Esophagus muscularis mucosa (tissue), 4 donors: ENCODE measurements at regions not wholly inside any gene's neighbourhood (a gene's known extent, or its start where the extent isn't known, plus 50 kb on each side); places are given as distances from the start of the nearest gene placed in this dataset.
"Not testable (repeated sequence)": the region's sequence is repeated elsewhere in the genome, so short reads cannot be mapped to it uniquely, and the experiment has no call there.

Source experiments
- DNase-seq: peaks from one replicate; pipeline ENCODE4 v3.0.0-alpha.2; 2017; ENCODE audit errors: extremely low spot score
- H3K27ac ChIP-seq, 4 donors: fragments of 200-600 bp; sonication (generic); replicated peaks in 1 of 4; 1 replicate in 3 of 4; 2 replicates in 1 of 4; pipeline ENCODE4 v1.5.1; 2016 to 2019; ENCODE audit warnings: mild to moderate bottlenecking in 1 of 4
- H3K27me3 ChIP-seq, 4 donors: fragments of 200-600 bp; sonication (generic); one replicate each; pipeline versions ENCODE4 v1.5.1 to v1.6.0; 2016 to 2019
- H3K36me3 ChIP-seq, 4 donors: fragments of 200-600 bp; sonication (generic); one replicate each; pipeline ENCODE4 v1.5.1; 2016 to 2019
- H3K4me1 ChIP-seq, 4 donors: fragments of 200-600 bp; sonication (generic); one replicate each; pipeline ENCODE4 v1.5.1; 2016 to 2019
- H3K4me3 ChIP-seq, 4 donors: fragments of 200-600 bp; sonication (generic); 1 replicate in 2 of 4; 2 replicates in 2 of 4; pipeline ENCODE4 v1.5.1; 2016 to 2019; ENCODE audit warnings: mild to moderate bottlenecking in 4 of 4, moderate library complexity in 1 of 4
- H3K9me3 ChIP-seq, 4 donors: fragments of 200-600 bp; sonication (generic); 1 replicate in 3 of 4; 2 replicates in 1 of 4; pipeline ENCODE4 v1.5.1; 2016 to 2019
- CTCF ChIP-seq, 3 experiments: fragments of 200-600 bp in 2 of 3; fragments of 450-650 bp in 1 of 3; sonication (generic) in 2 of 3; IDR thresholded peaks; one replicate each; pipeline ENCODE4 v1.5.1; 2017 to 2019; ENCODE audit warnings: antibody characterized with exemption in 3 of 3, mild to moderate bottlenecking in 2 of 3, moderate library complexity in 1 of 3
- EP300 ChIP-seq: sonication (generic); formaldehyde crosslinking; IDR thresholded peaks from one replicate; pipeline ENCODE4 v1.6.1; 2017; ENCODE audit warnings: antibody characterized with exemption
- POLR2A ChIP-seq: fragments of 450-650 bp; IDR thresholded peaks from one replicate; pipeline ENCODE4 v1.6.1; 2017; ENCODE audit warnings: antibody characterized with exemption, moderate library complexity, mild to moderate bottlenecking, low read depth
- POLR2AphosphoS5 ChIP-seq, 2 donors: sonication (generic); formaldehyde crosslinking; IDR thresholded peaks; one replicate each; pipeline ENCODE4 v1.6.1; 2017; ENCODE audit warnings: antibody characterized with exemption in 2 of 2
- WGBS: methylation state at CpG from one replicate; pipeline ENCODE4 v1.1.5; 2018; 5-methylcytosine and 5-hydroxymethylcytosine counted together
- intact Hi-C: fragments of 100-400 bp; cut with DNase I; formaldehyde crosslinking; loops from one replicate; pipeline ENCODE4 v1.15.1; 2023

GRCh38 chr5:135150767-135151166 lies 116.7 kb upstream of the PITX1 start:
- Histone ChIP-seq H3K9me3 (no peaks in the 10 kb centered on the region), H3K4me3 (no peak overlapping the region), H3K27ac (no peak overlapping the region), H3K36me3 (no peaks in the 10 kb centered on the region), H3K4me1 (no peaks in the 10 kb centered on the region), H3K27me3 (no peaks in the 10 kb centered on the region)
- TF ChIP-seq CTCF (IDR thresholded peaks at IDR 0.05), result no peak
- TF ChIP-seq POLR2AphosphoS5 (IDR thresholded peaks at IDR 0.05), result no peak
- TF ChIP-seq POLR2A, result no peak
- no peak for TF ChIP-seq EP300
- 93% methylated on average over 4 of the region's 4 CpGs for WGBS
- intact Hi-C loops, result no loop called here
- DNase-seq, result no peak

DNA sequence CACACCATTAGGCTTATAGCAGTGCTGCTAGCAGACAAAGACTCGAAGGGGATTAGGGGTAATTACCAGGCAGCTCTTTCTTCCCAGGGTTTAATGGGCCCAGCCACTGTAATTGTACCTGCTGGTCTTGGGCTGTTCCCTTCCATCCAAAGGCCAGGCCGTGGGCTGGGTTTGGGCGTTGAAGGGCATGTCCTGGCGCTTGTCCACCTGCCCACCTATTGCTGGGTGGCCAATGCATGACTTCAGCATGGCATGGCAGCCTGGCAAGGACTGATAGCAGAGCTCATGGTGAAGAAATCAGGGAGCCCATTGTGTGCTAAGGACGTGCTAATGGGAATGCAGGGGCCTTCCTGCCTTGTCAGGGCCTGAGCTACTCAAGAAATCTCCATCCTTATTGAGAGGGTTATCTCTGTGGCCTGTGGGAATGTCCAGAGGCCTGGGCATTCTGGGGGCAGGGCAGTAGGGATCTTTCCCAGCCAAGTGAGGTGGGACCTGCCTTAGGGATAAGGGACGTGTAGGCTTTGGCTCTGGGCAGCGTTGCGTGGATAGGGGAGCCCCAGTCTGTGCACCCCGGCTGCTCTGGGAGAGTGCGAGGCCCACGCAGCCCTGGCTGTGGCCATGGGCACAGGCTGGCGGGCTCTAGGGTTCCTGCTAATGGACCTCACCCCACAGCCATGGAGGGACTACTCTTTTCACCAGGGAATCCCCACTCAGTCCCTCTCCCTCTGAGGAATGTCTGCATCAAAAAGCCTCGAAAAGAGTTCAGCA lies 116.1 kb upstream of the PITX1 start:
- Histone ChIP-seq H3K36me3 (no peaks in the 10 kb centered on the region), H3K27me3 (no peaks in the 10 kb centered on the region), H3K4me3 (no peak overlapping the region), H3K27ac (no peak overlapping the region), H3K9me3 (no peaks in the 10 kb centered on the region), H3K4me1 (no peaks in the 10 kb centered on the region)
- intact Hi-C loops, result no loop called here
- no peak for TF ChIP-seq POLR2AphosphoS5 (IDR thresholded peaks at IDR 0.05)
- no peak for DNase-seq
- WGBS, result 75% methylated on average over 1 of the region's 13 CpGs

- TF ChIP-seq EP300, result no peak
- TF ChIP-seq POLR2A, result no peak
- TF ChIP-seq CTCF (IDR thresholded peaks at IDR 0.05), result no peak
- no peak for TF ChIP-seq POLR2AphosphoS5 (IDR thresholded peaks at IDR 0.05)
- H3K4me3 ChIP-seq, result no peak overlapping the region
- H3K27ac ChIP-seq, result no peak overlapping the region
- H3K27me3 ChIP-seq, result no peaks in the 10 kb centered on the region
- 100% methylated on average over 1 of the region's 5 CpGs for WGBS
- DNase-seq, result no peak
- H3K9me3 ChIP-seq, result no peaks in the 10 kb centered on the region
- intact Hi-C loops, result no loop called here
- no peaks in the 10 kb centered on the region for H3K36me3 ChIP-seq
- H3K4me1 ChIP-seq, result no peaks in the 10 kb centered on the region
Observed at GRCh38 chr5:135149229-135149955, 115.4 kb upstream of the PITX1 start.

DNA sequence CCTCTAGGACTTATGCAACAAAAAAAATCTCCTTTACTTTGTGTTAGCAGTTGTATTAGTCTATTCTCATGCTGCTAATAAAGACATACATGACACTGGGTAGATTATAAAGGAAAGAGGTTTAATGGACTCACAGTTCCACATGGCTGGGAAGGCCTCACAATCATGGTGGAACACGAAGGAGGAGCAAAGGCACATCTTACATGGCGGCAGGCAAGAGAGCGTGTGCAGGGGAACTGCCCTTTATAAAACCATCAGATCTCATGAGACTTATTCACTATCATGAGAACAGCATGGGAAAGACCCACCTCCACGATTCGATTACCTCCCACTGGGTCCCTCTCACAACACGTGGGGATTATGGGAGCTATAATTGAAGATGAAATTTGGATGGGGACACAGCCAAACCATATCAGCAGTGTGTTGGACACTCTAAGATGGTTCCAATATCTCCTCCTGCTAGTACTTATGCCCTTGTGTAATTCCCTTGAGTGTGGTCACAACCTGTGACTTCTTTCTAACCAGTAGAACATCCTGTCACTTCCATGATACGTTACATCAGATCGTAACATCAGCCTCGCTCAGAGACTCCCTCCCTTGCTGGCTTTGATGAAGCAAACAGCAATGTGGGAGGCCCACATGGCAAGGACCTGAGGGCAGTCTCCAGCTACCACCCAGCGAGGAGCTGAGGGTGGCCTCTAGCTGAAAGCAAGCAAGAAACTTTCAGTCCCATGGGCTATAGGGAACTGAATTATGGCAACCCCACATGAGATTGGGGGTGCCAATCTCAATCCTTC lies 113.5 kb upstream of the PITX1 start:
- no peaks in the 10 kb centered on the region for H3K36me3 ChIP-seq
- DNase-seq, result no peak
- TF ChIP-seq POLR2A (no peak), CTCF (IDR thresholded peaks at IDR 0.05) (no peak), EP300 (no peak), POLR2AphosphoS5 (IDR thresholded peaks at IDR 0.05) (no peak)
- no peak overlapping the region for H3K4me3 ChIP-seq
- no peaks in the 10 kb centered on the region for H3K4me1 ChIP-seq
- H3K27ac ChIP-seq, result no peak overlapping the region
- WGBS, result 94% methylated on average over 10 of the region's 10 CpGs
- H3K27me3 ChIP-seq, result no peaks in the 10 kb centered on the region
- no peaks in the 10 kb centered on the region for H3K9me3 ChIP-seq
- intact Hi-C loops, result no loop called here

DNA sequence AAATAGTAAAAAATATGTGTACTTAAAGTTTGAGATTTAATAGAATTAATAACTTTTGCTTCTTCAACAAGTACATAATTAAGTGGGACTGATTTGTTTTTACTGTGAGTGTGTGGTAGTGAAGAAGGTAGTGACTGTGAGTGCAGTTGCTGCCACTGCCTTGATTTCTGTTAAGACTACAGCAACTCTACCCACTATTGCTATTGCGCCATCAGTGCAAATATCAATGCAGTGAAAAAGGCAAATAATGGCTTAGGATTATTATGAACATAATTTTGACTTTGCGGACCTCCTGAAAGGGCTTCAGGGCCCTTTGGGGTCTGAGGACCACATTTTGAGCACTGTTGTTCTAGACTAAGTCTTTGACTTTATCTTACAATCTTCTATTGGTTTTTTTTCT lies 112.0 kb upstream of the PITX1 start:
- intact Hi-C loops, result no loop called here
- TF ChIP-seq CTCF (IDR thresholded peaks at IDR 0.05) (no peak), POLR2A (no peak), EP300 (no peak), POLR2AphosphoS5 (IDR thresholded peaks at IDR 0.05) (no peak)
- Histone ChIP-seq H3K4me1 (no peaks in the 10 kb centered on the region), H3K9me3 (no peaks in the 10 kb centered on the region), H3K4me3 (no peak overlapping the region), H3K36me3 (no peaks in the 10 kb centered on the region), H3K27ac (no peak overlapping the region), H3K27me3 (no peaks in the 10 kb centered on the region)
- 100% methylated on average over 2 of the region's 2 CpGs for WGBS
- no peak for DNase-seq

- H3K4me1 ChIP-seq, result peaks cover 0 to 17% (median 8%) of the 10 kb centered on the region in 4 donors
- H3K9me3 ChIP-seq, H3K27me3 ChIP-seq, H3K4me3 ChIP-seq, H3K27ac ChIP-seq, DNase-seq, intact Hi-C loops, H3K36me3 ChIP-seq: not testable (repeated sequence)
- 67% methylated on average over 4 of the region's 4 CpGs for WGBS
Observed at GRCh38 chr5:135143682-135144081, 109.7 kb upstream of the PITX1 start.
